Suppressor macrophage (primary cell): ENCODE measurements at regions not wholly inside any gene's neighbourhood (a gene's known extent, or its start where the extent isn't known, plus 50 kb on each side); places are given as distances from the start of the nearest gene placed in this dataset.
"Not testable (repeated sequence)": the region's sequence is repeated elsewhere in the genome, so short reads cannot be mapped to it uniquely, and the experiment has no call there.

ENCODE experiments used
- DNase-seq, 4 experiments: peaks; one replicate each; pipeline ENCODE4 v3.0.0-alpha.2; 2020 to 2022

GRCh38 chr2:185393091-185393490 is 345.5 kb upstream of the FSIP2 start:
- DNase-seq, result no peak

GRCh38 chr2:185402474-185402873 is 336.1 kb upstream of the FSIP2 start:
- DNase-seq, result no peak

GRCh38 chr2:185404578-185404977 is 334.0 kb upstream of the FSIP2 start:
- DNase-seq, result no peak

GRCh38 chr2:185417111-185417510 is 321.5 kb upstream of the FSIP2 start:
- no peak for DNase-seq

- DNase-seq, result no peak
These were observed 320.9 kb upstream of the FSIP2 start for GRCh38 chr2:185417688-185418087.

GRCh38 chr2:185424958-185425629 is 313.5 kb upstream of the FSIP2 start:
- not testable (repeated sequence) for DNase-seq

GRCh38 chr2:185428000-185428399 is 310.6 kb upstream of the FSIP2 start:
- no peak for DNase-seq

GRCh38 chr2:185433824-185434223 is 304.8 kb upstream of the FSIP2 start:
- DNase-seq, result no peak

GRCh38 chr2:185436787-185437372 is 301.7 kb upstream of the FSIP2 start:
- no peak for DNase-seq

GRCh38 chr2:185441486-185442005 is 297.1 kb upstream of the FSIP2 start:
- DNase-seq, result no peak

GRCh38 chr2:185456517-185456916 is 282.1 kb upstream of the FSIP2 start:
- DNase-seq, result no peak

- no peak for DNase-seq
These were observed 275.1 kb upstream of the FSIP2 start for GRCh38 chr2:185463481-185463880.

GRCh38 chr2:185466915-185467314 is 271.7 kb upstream of the FSIP2 start:
- DNase-seq, result no peak

- no peak for DNase-seq
These were observed 267.2 kb upstream of the FSIP2 start for GRCh38 chr2:185471441-185471840.

- DNase-seq, result no peak
These were observed 266.0 kb upstream of the FSIP2 start for GRCh38 chr2:185472574-185472973.

- no peak for DNase-seq
These were observed 264.8 kb upstream of the FSIP2 start for GRCh38 chr2:185473838-185474237.

GRCh38 chr2:185475914-185476313 is 262.7 kb upstream of the FSIP2 start:
- DNase-seq, result no peak

GRCh38 chr2:185477452-185477851 is 261.2 kb upstream of the FSIP2 start:
- DNase-seq, result no peak

- DNase-seq, result no peak
These were observed 254.0 kb upstream of the FSIP2 start for GRCh38 chr2:185484602-185485001.

GRCh38 chr2:185502351-185502750 is 236.3 kb upstream of the FSIP2 start:
- no peak for DNase-seq

GRCh38 chr2:185507719-185508118 is 230.9 kb upstream of the FSIP2 start:
- DNase-seq, result no peak

- DNase-seq, result no peak
These were observed 228.5 kb upstream of the FSIP2 start for GRCh38 chr2:185510060-185510459.

GRCh38 chr2:185511925-185512324 is 226.7 kb upstream of the FSIP2 start:
- DNase-seq, result no peak

- DNase-seq, result no peak
These were observed 216.1 kb upstream of the FSIP2 start for GRCh38 chr2:185522472-185522871.

- not testable (repeated sequence) for DNase-seq
These were observed 214.4 kb upstream of the FSIP2 start for GRCh38 chr2:185524242-185524641.
